ENCODE measurements at regions not wholly inside any gene's neighbourhood (a gene's known extent, or its start where the extent isn't known, plus 50 kb on each side); places are given as distances from the start of the nearest gene placed in this dataset.

- Histone ChIP-seq H3K9me3 (ENCODE audit: low read length) (no peaks in the 10 kb centered on the region), H3K9me2 (ENCODE audit: insufficient read depth, low read length) (no peaks in the 10 kb centered on the region), H3K79me2 (ENCODE audit: insufficient read depth, low read depth, low read length) (no peaks in the 10 kb centered on the region), H4K20me1 (ENCODE audit: insufficient read depth, low read length) (no peaks in the 10 kb centered on the region), H3K27ac (ENCODE audit: low read depth, low read length, poor library complexity, severe bottlenecking) (no peak overlapping the region), H3K36me3 (ENCODE audit: insufficient read depth, low read length) (no peaks in the 10 kb centered on the region), H3K4me2 (ENCODE audit: low read length) (no peak overlapping the region), H3K4me3 (ENCODE audit: low read depth, low read length, poor library complexity, severe bottlenecking) (no peak overlapping the region), H3K4me1 (ENCODE audit: insufficient read depth, low read length, poor library complexity, severe bottlenecking) (no peaks in the 10 kb centered on the region), H2AFZ (ENCODE audit: low read length) (no peak overlapping the region)
- TF ChIP-seq EZH2phosphoT487 (IDR thresholded peaks at IDR 0.05; ENCODE audit: borderline replicate concordance, low read depth, low read length) = no peak
- TF ChIP-seq, protein P1, sequence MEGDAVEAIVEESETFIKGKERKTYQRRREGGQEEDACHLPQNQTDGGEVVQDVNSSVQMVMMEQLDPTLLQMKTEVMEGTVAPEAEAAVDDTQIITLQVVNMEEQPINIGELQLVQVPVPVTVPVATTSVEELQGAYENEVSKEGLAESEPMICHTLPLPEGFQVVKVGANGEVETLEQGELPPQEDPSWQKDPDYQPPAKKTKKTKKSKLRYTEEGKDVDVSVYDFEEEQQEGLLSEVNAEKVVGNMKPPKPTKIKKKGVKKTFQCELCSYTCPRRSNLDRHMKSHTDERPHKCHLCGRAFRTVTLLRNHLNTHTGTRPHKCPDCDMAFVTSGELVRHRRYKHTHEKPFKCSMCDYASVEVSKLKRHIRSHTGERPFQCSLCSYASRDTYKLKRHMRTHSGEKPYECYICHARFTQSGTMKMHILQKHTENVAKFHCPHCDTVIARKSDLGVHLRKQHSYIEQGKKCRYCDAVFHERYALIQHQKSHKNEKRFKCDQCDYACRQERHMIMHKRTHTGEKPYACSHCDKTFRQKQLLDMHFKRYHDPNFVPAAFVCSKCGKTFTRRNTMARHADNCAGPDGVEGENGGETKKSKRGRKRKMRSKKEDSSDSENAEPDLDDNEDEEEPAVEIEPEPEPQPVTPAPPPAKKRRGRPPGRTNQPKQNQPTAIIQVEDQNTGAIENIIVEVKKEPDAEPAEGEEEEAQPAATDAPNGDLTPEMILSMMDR (conservative IDR thresholded peaks at IDR 0.05; ENCODE audit: low read length) = no peak
- ChIA-PET CTCF (ENCODE audit: unreplicated experiment) (no interaction called here), POLR2A (interaction anchor here (0.6 to 0.7 kb wide), 2 partner anchors 15 to 1225 kb away, joined by 3 read pairs; no protein-coding TSS in a partner anchor)
- DNase-seq (ENCODE audit: low spot score) = no peak
- intact Hi-C loops (cut with micrococcal nuclease; ENCODE audit: unreplicated experiment) = no loop called here
- no TSS peak for BruUV-seq (replicated peaks)
Measured at GRCh38 chr10:108685863-108686531, 1237.3 kb downstream of the XPNPEP1 start.

- no TSS peak for BruUV-seq (replicated peaks)
- POLR2A ChIA-PET = interaction anchor here (0.7 kb wide), 1 partner anchor 62 kb away, joined by 3 read pairs; no protein-coding TSS in a partner anchor
Measured at GRCh38 chr10:108684431-108684830, 1238.9 kb downstream of the XPNPEP1 start.

DNA sequence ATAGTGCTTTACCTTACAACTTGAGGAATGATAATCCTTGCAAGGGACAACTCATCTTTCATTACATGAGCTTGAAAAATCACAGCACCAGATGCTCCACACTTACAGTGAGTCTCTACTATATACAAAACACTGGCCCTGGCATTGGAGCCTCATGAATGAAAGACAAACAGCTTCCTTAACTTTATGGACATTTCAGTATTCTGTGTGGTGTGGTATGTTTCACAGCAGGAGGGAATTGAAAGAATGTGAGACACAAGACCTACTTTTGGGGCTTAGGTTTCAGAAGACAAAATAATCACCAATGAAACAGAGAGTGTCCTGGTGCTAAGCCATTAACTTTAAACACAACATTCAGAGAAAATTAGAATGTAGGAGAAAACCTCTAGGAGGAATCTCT, 1249.6 kb downstream of the XPNPEP1 start:
- H3K4me2 ChIP-seq (ENCODE audit: low read length) = no peak overlapping the region
- ChIA-PET POLR2A (no interaction called here), CTCF (ENCODE audit: unreplicated experiment) (no interaction called here)
- H3K27ac ChIP-seq (ENCODE audit: low read depth, low read length, poor library complexity, severe bottlenecking) = no peak overlapping the region
- no peaks in the 10 kb centered on the region for H3K79me2 ChIP-seq (ENCODE audit: insufficient read depth, low read depth, low read length)
- H3K36me3 ChIP-seq (ENCODE audit: insufficient read depth, low read length) = no peaks in the 10 kb centered on the region
- no peaks in the 10 kb centered on the region for H3K9me2 ChIP-seq (ENCODE audit: insufficient read depth, low read length)
- H3K4me3 ChIP-seq (ENCODE audit: low read depth, low read length, poor library complexity, severe bottlenecking) = no peak overlapping the region
- no TSS peak for BruUV-seq (replicated peaks)
- H4K20me1 ChIP-seq (ENCODE audit: insufficient read depth, low read length) = no peaks in the 10 kb centered on the region
- no peaks in the 10 kb centered on the region for H3K4me1 ChIP-seq (ENCODE audit: insufficient read depth, low read length, poor library complexity, severe bottlenecking)
- no peak for TF ChIP-seq EZH2phosphoT487 (IDR thresholded peaks at IDR 0.05; ENCODE audit: borderline replicate concordance, low read depth, low read length)
- TF ChIP-seq, protein P1 (conservative IDR thresholded peaks at IDR 0.05; ENCODE audit: low read length) = no peak
- no peaks in the 10 kb centered on the region for H3K9me3 ChIP-seq (ENCODE audit: low read length)
- intact Hi-C loops (cut with micrococcal nuclease; ENCODE audit: unreplicated experiment) = no loop called here
- no peak overlapping the region for H2AFZ ChIP-seq (ENCODE audit: low read length)
- DNase-seq (ENCODE audit: low spot score) = no peak

More at GRCh38 chr10:108684431-108684830, 1238.9 kb downstream of the XPNPEP1 start:
- Histone ChIP-seq H3K4me3 (ENCODE audit: low read depth, low read length, poor library complexity, severe bottlenecking) (no peak overlapping the region), H3K27ac (ENCODE audit: low read depth, low read length, poor library complexity, severe bottlenecking) (no peak overlapping the region), H3K4me2 (ENCODE audit: low read length) (no peak overlapping the region), H3K79me2 (ENCODE audit: insufficient read depth, low read depth, low read length) (no peaks in the 10 kb centered on the region), H3K36me3 (ENCODE audit: insufficient read depth, low read length) (no peaks in the 10 kb centered on the region), H3K9me2 (ENCODE audit: insufficient read depth, low read length) (no peaks in the 10 kb centered on the region), H2AFZ (ENCODE audit: low read length) (no peak overlapping the region), H3K4me1 (ENCODE audit: insufficient read depth, low read length, poor library complexity, severe bottlenecking) (no peaks in the 10 kb centered on the region), H3K9me3 (ENCODE audit: low read length) (no peaks in the 10 kb centered on the region), H4K20me1 (ENCODE audit: insufficient read depth, low read length) (no peaks in the 10 kb centered on the region)
- DNase-seq (ENCODE audit: low spot score) = no peak
- CTCF ChIA-PET (ENCODE audit: unreplicated experiment) = no interaction called here
- intact Hi-C loops (cut with micrococcal nuclease; ENCODE audit: unreplicated experiment) = no loop called here
- TF ChIP-seq, protein P1 (conservative IDR thresholded peaks at IDR 0.05; ENCODE audit: low read length) = no peak
- TF ChIP-seq EZH2phosphoT487 (IDR thresholded peaks at IDR 0.05; ENCODE audit: borderline replicate concordance, low read depth, low read length) = no peak

Data from OCI-LY7 (cell line).